Stomach (tissue), 4 donors: ENCODE measurements at regions not wholly inside any gene's neighbourhood (a gene's known extent, or its start where the extent isn't known, plus 50 kb on each side); places are given as distances from the start of the nearest gene placed in this dataset.
"Not testable (repeated sequence)": the region's sequence is repeated elsewhere in the genome, so short reads cannot be mapped to it uniquely, and the experiment has no call there.

ENCODE experiments used
- EP300 ChIP-seq: sonication (generic); formaldehyde crosslinking; IDR thresholded peaks from one replicate; pipeline ENCODE4 v1.6.1; 2017; ENCODE audit warnings: antibody characterized with exemption
- POLR2A ChIP-seq, 4 donors: fragments of 450-650 bp; IDR thresholded peaks; one replicate each; pipeline ENCODE4 v1.6.1; 2016; ENCODE audit warnings: antibody characterized with exemption in 4 of 4, control low read depth in 2 of 4, mild to moderate bottlenecking in 1 of 4, moderate library complexity in 1 of 4
- POLR2AphosphoS5 ChIP-seq, 3 donors: sonication (generic); formaldehyde crosslinking; IDR thresholded peaks; one replicate each; pipeline ENCODE4 v1.6.1; 2016; ENCODE audit warnings: antibody characterized with exemption in 3 of 3
- TF ChIP-seq, protein P1 (sequence below), 7 experiments: fragments of 450-650 bp in 4 of 7; fragments of 200-600 bp in 3 of 7; sonication (generic) in 3 of 7; IDR thresholded peaks; one replicate each; pipeline ENCODE4 v1.5.1; 2016 to 2019; ENCODE audit warnings: antibody characterized with exemption in 7 of 7, control low read depth in 2 of 7, mild to moderate bottlenecking in 1 of 7

DNA sequence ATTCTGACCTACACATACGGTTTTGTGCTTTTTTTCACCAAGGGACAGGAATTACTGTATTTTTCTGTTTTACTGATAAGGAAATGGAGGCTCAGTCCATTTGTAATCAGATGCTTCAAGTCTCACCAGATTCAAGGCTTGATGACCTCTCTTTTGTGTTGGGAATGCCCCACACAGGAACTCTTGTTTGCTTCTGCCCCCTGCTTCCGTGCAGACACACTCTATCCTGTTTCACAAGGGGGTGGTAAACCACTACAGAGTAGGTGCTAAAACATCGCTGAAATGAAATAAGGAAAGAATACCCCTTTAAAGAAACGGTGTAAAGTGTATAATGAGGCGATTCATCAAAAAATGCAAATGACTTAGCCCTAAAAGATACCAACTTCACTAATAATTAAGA, 72.9 kb downstream of the PROP1 start:
- TF ChIP-seq POLR2AphosphoS5 (IDR thresholded peaks at IDR 0.05); POLR2A (IDR thresholded peaks at IDR 0.05); EP300: not testable (repeated sequence)
- TF ChIP-seq, protein P1, sequence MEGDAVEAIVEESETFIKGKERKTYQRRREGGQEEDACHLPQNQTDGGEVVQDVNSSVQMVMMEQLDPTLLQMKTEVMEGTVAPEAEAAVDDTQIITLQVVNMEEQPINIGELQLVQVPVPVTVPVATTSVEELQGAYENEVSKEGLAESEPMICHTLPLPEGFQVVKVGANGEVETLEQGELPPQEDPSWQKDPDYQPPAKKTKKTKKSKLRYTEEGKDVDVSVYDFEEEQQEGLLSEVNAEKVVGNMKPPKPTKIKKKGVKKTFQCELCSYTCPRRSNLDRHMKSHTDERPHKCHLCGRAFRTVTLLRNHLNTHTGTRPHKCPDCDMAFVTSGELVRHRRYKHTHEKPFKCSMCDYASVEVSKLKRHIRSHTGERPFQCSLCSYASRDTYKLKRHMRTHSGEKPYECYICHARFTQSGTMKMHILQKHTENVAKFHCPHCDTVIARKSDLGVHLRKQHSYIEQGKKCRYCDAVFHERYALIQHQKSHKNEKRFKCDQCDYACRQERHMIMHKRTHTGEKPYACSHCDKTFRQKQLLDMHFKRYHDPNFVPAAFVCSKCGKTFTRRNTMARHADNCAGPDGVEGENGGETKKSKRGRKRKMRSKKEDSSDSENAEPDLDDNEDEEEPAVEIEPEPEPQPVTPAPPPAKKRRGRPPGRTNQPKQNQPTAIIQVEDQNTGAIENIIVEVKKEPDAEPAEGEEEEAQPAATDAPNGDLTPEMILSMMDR (IDR thresholded peaks at IDR 0.05), result not testable (repeated sequence)
